H9 (cell line): ENCODE measurements at regions not wholly inside any gene's neighbourhood (a gene's known extent, or its start where the extent isn't known, plus 50 kb on each side); places are given as distances from the start of the nearest gene placed in this dataset.

Source experiments
- DNase-seq: peaks from one replicate; pipeline ENCODE4 v3.0.0-alpha.2; 2017
- H2AFZ ChIP-seq: one replicate; pipeline ENCODE4 v1.6.1; 2013; ENCODE audit warnings: mild to moderate bottlenecking, low read length, control low read depth, moderate library complexity
- H2AK5ac ChIP-seq: 2 replicates; pipeline ENCODE4 v1.6.1; 2013; ENCODE audit warnings: low read length, control low read depth, mixed read lengths; ENCODE audit not compliant: insufficient read length
- H2BK120ac ChIP-seq: one replicate; pipeline ENCODE4 v1.6.1; 2013; ENCODE audit warnings: low read depth, mild to moderate bottlenecking, low read length, control low read depth, inconsistent platforms; ENCODE audit not compliant: poor library complexity, severe bottlenecking
- H2BK12ac ChIP-seq: 2 replicates; pipeline ENCODE4 v1.6.1; 2013; ENCODE audit warnings: low read length, control low read depth, mixed read lengths, low read depth; ENCODE audit not compliant: insufficient read length
- H2BK15ac ChIP-seq: 2 replicates; pipeline ENCODE4 v1.6.1; 2013; ENCODE audit warnings: low read depth, low read length, control low read depth
- H2BK20ac ChIP-seq: one replicate; pipeline ENCODE4 v1.6.1; 2013; ENCODE audit warnings: low read depth, mild to moderate bottlenecking, low read length, control low read depth, inconsistent platforms; ENCODE audit not compliant: poor library complexity, severe bottlenecking
- H2BK5ac ChIP-seq: 2 replicates; pipeline ENCODE4 v1.6.1; 2013; ENCODE audit warnings: low read length, control low read depth, mixed read lengths; ENCODE audit not compliant: insufficient read length
- H3K14ac ChIP-seq: 2 replicates; pipeline ENCODE4 v1.6.1; 2013; ENCODE audit warnings: low read length, control low read depth; ENCODE audit not compliant: insufficient read depth
- H3K18ac ChIP-seq: 2 replicates; pipeline ENCODE4 v1.6.1; 2013; ENCODE audit warnings: low read depth, mild to moderate bottlenecking, mixed read lengths, low read length, control low read depth; ENCODE audit not compliant: insufficient read length
- H3K23ac ChIP-seq: 2 replicates; pipeline ENCODE4 v1.6.1; 2013; ENCODE audit warnings: low read length, control low read depth, mixed read lengths, low read depth; ENCODE audit not compliant: insufficient read length
- H3K23me2 ChIP-seq: 2 replicates; pipeline ENCODE4 v1.6.1; 2013; ENCODE audit warnings: low read depth, mild to moderate bottlenecking, mixed read lengths, low read length, control low read depth; ENCODE audit not compliant: insufficient read length, poor library complexity, severe bottlenecking
- H3K27ac ChIP-seq: 2 replicates; pipeline ENCODE4 v1.5.1; 2013; ENCODE audit warnings: low read length, control low read depth, mixed read lengths, low read depth; ENCODE audit not compliant: insufficient read length
- H3K27me3 ChIP-seq: 2 replicates; pipeline ENCODE4 v1.6.1; 2013; ENCODE audit warnings: low read length, control low read depth, inconsistent platforms; ENCODE audit not compliant: insufficient read depth
- H3K4ac ChIP-seq: 2 replicates; pipeline ENCODE4 v1.6.1; 2013; ENCODE audit warnings: low read depth, mild to moderate bottlenecking, control low read depth, inconsistent platforms, low read length, moderate library complexity
- H3K4me1 ChIP-seq: 2 replicates; pipeline ENCODE4 v1.6.1; 2013; ENCODE audit warnings: low read length, control low read depth, inconsistent platforms; ENCODE audit not compliant: insufficient read depth
- H3K4me2 ChIP-seq: 2 replicates; pipeline ENCODE4 v1.6.1; 2013; ENCODE audit warnings: low read length, control low read depth, mixed read lengths; ENCODE audit not compliant: insufficient read length, insufficient read depth
- H3K56ac ChIP-seq: 2 replicates; pipeline ENCODE4 v1.6.1; 2013; ENCODE audit warnings: low read depth, mild to moderate bottlenecking, mixed read lengths, low read length, control low read depth; ENCODE audit not compliant: insufficient read length
- H3K79me1 ChIP-seq: 2 replicates; pipeline ENCODE4 v1.6.1; 2013; ENCODE audit warnings: low read depth, mild to moderate bottlenecking, moderate library complexity, low read length, control low read depth, inconsistent platforms; ENCODE audit not compliant: insufficient read depth, poor library complexity, severe bottlenecking
- H3K79me2 ChIP-seq: 2 replicates; pipeline ENCODE4 v1.6.1; 2013; ENCODE audit warnings: low read length, control low read depth, inconsistent platforms; ENCODE audit not compliant: insufficient read depth
- H3K9ac ChIP-seq: 2 replicates; pipeline ENCODE4 v1.6.1; 2013; ENCODE audit warnings: low read length, control low read depth, mixed read lengths; ENCODE audit not compliant: insufficient read length; ENCODE audit errors: extremely low read depth
- H3K9me3 ChIP-seq: one replicate; pipeline ENCODE4 v1.6.1; 2013; ENCODE audit warnings: low read depth, low read length, inconsistent platforms; ENCODE audit not compliant: control insufficient read depth
- H3T11ph ChIP-seq: one replicate; pipeline ENCODE4 v1.6.1; 2013; ENCODE audit warnings: mild to moderate bottlenecking, low read length, control low read depth, inconsistent platforms
- H4K20me1 ChIP-seq: one replicate; pipeline ENCODE4 v1.6.1; 2013; ENCODE audit not compliant: control insufficient read depth, insufficient read length, insufficient read depth
- H4K5ac ChIP-seq: 2 replicates; pipeline ENCODE4 v1.6.1; 2013; ENCODE audit warnings: low read depth, mild to moderate bottlenecking, mixed read lengths, low read length, control low read depth; ENCODE audit not compliant: insufficient read length
- H4K8ac ChIP-seq: replicated peaks from 2 replicates; pipeline ENCODE4 v1.6.1; 2013; ENCODE audit warnings: low read length, control low read depth, mixed read lengths, low read depth; ENCODE audit not compliant: insufficient read length
- H4K91ac ChIP-seq: 2 replicates; pipeline ENCODE4 v1.6.1; 2013; ENCODE audit warnings: low read depth, mild to moderate bottlenecking, moderate library complexity, mixed read lengths, low read length, control low read depth; ENCODE audit not compliant: insufficient read length
- H3K27ac Mint-ChIP-seq, 3 experiments: 2 replicates in 2 of 3; 3 replicates in 1 of 3; pipeline ENCODE4 v1.8.0; 2020 to 2021; ENCODE audit warnings: mixed read lengths in 3 of 3, mild to moderate bottlenecking in 1 of 3, moderate library complexity in 1 of 3
- H3K27me3 Mint-ChIP-seq: 2 replicates; pipeline ENCODE4 v1.8.0; 2021; ENCODE audit warnings: low read depth, mild to moderate bottlenecking, moderate library complexity, mixed read lengths
- H3K36me3 Mint-ChIP-seq, 3 experiments: 2 replicates in 2 of 3; 3 replicates in 1 of 3; pipeline ENCODE4 v1.8.0; 2020 to 2021; ENCODE audit warnings: low read depth in 3 of 3, mixed read lengths in 3 of 3; ENCODE audit not compliant: insufficient read depth in 1 of 3
- H3K4me1 Mint-ChIP-seq, 2 experiments: 2 replicates each; pipeline ENCODE4 v1.8.0; 2020; ENCODE audit warnings: mixed read lengths in 2 of 2
- H3K4me3 Mint-ChIP-seq, 2 experiments: 2 replicates in 1 of 2; 3 replicates in 1 of 2; pipeline ENCODE4 v1.8.0; 2020 to 2021; ENCODE audit warnings: mild to moderate bottlenecking in 2 of 2, mixed read lengths in 2 of 2, moderate library complexity in 1 of 2
- H3K9me3 Mint-ChIP-seq, 2 experiments: 2 replicates in 1 of 2; 3 replicates in 1 of 2; pipeline ENCODE4 v1.8.0; 2020; ENCODE audit warnings: mild to moderate bottlenecking in 2 of 2, mixed read lengths in 2 of 2, moderate library complexity in 1 of 2
- WGBS: extraction: QIAGEN DNeasy Blood & Tissue Kit; methylation state at CpG from one replicate; pipeline ENCODE4 v1.1.7; 2013; ENCODE audit warnings: missing lambda C conversion rate, low lambda C conversion rate, mixed read lengths; ENCODE audit not compliant: insufficient read length; ENCODE audit errors: extremely low coverage; 5-methylcytosine and 5-hydroxymethylcytosine counted together
- TF ChIP-seq, protein P1 (sequence below): fragments of 200-600 bp; sonication (generic); conservative IDR thresholded peaks from 3 replicates; pipeline ENCODE4 v1.8.0; 2021; ENCODE audit warnings: antibody characterized with exemption, mild to moderate bottlenecking

DNA sequence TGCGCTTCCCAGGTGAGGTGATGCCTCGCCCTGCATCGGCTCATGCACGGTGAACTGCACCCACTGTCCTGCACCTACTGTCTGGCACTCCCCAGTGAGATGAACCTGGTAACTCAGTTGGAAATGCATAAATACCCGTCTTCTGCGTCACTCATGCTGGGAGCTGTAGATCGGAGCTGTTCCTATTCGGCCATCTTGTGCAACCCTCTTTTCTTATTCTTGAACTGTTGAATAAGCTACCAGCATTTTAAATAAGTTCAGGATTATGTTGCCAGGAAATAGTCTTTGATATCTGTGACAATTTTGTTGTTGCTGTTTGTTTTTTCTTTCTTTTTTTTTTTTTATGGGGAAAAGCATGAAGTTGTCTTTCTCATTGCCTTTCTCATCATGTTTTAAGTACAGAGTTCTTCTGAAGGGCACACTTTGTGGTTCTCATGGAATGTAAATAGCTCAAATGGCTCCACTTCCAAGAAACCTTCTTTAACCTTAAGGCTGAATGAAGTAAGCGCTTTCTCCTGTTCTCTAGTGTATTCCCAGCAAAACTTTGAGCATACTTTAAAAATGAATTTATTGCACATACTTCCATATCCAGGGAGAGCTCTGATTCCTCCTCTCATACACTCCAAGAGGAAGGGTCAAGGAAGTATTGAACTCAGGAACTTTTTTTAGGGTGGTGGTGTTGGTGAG, 468.0 kb upstream of the TBL1XR1 start:
- DNase-seq, result no peak
- TF ChIP-seq, protein P1, sequence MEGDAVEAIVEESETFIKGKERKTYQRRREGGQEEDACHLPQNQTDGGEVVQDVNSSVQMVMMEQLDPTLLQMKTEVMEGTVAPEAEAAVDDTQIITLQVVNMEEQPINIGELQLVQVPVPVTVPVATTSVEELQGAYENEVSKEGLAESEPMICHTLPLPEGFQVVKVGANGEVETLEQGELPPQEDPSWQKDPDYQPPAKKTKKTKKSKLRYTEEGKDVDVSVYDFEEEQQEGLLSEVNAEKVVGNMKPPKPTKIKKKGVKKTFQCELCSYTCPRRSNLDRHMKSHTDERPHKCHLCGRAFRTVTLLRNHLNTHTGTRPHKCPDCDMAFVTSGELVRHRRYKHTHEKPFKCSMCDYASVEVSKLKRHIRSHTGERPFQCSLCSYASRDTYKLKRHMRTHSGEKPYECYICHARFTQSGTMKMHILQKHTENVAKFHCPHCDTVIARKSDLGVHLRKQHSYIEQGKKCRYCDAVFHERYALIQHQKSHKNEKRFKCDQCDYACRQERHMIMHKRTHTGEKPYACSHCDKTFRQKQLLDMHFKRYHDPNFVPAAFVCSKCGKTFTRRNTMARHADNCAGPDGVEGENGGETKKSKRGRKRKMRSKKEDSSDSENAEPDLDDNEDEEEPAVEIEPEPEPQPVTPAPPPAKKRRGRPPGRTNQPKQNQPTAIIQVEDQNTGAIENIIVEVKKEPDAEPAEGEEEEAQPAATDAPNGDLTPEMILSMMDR, result no peak
- Histone ChIP-seq H3K23me2 (no peaks in the 10 kb centered on the region), H4K91ac (no peak overlapping the region), H3K9ac (no peak overlapping the region), H3K79me1 (no peaks in the 10 kb centered on the region), H3K27ac (no peak overlapping the region), H2BK120ac (no peak overlapping the region), H3K9me3 (no peaks in the 10 kb centered on the region), H3K27me3 (no peaks in the 10 kb centered on the region), H4K8ac (no peak overlapping the region), H2BK5ac (no peak overlapping the region), H4K20me1 (no peaks in the 10 kb centered on the region), H2BK15ac (no peak overlapping the region), H3K4me2 (no peak overlapping the region), H3K23ac (no peak overlapping the region), H3K14ac (no peak overlapping the region), H3K56ac (no peak overlapping the region), H3K79me2 (no peaks in the 10 kb centered on the region), H3T11ph (no peak overlapping the region), H3K4ac (no peak overlapping the region), H3K4me1 (no peaks in the 10 kb centered on the region), H2BK12ac (no peak overlapping the region), H4K5ac (no peak overlapping the region), H3K18ac (no peak overlapping the region), H2AFZ (no peak overlapping the region), H2AK5ac (no peak overlapping the region), H2BK20ac (no peak overlapping the region)
- Mint-ChIP-seq H3K27ac (no peak overlapping the region; a peak in 1 of 7 replicates), H3K36me3 (peaks cover 17 to 26% (median 20%) of the 10 kb centered on the region in 3 experiments), H3K4me1 (no peaks in the 10 kb centered on the region; a peak in 1 of 4 replicates), H3K27me3 (no peaks in the 10 kb centered on the region; the same call in none of the 2 replicates), H3K9me3 (peaks cover 24 to 27% of the 10 kb centered on the region in 2 experiments), H3K4me3 (no peak overlapping the region)
- WGBS, result no CpG with 5 or more reads among the region's 9 CpGs
